NCI-H524 treated with DMSO at 0.1 percent for 48 hours (cell line): ENCODE measurements at regions not wholly inside any gene's neighbourhood (a gene's known extent, or its start where the extent isn't known, plus 50 kb on each side); places are given as distances from the start of the nearest gene placed in this dataset.

ENCODE experiments used
- DNase-seq: peaks from one replicate; lab custom pipeline; 2025; lab: John Stamatoyannopoulos, UW

DNA sequence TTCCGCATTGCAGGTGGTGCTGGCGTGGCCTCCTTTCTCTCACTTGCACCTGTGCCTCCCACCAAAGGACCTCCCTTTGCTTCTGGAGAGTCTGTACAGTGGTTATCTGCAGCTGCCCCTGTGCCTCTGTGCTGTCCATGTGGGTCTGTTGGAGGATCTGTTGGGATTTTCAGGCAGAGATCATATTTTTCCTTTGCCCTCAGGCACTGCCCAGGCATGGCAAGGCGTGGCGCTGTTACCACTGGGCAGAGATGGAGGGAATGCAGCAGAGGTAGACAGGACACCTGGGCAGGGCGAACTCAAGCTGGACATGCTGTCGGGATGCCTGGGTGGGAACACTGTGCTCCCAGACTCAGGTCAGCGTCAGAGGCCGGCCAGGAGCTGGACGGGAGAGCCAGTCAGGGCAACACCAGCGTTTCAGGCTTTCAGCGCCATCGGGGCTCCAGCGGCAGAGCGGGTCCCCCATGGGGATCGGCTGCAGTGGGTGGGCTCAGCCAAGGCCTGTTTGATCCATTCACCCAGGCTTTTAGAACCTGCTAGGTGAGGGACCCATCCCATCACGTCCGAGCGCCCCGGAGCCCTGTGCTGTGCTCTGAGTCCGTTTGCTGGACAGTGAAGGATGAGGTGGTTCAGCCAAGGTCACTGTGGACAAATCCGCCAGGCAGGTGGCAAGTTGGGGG lies 718.9 kb downstream of the BRD1 start:
- no peak for DNase-seq

DNA sequence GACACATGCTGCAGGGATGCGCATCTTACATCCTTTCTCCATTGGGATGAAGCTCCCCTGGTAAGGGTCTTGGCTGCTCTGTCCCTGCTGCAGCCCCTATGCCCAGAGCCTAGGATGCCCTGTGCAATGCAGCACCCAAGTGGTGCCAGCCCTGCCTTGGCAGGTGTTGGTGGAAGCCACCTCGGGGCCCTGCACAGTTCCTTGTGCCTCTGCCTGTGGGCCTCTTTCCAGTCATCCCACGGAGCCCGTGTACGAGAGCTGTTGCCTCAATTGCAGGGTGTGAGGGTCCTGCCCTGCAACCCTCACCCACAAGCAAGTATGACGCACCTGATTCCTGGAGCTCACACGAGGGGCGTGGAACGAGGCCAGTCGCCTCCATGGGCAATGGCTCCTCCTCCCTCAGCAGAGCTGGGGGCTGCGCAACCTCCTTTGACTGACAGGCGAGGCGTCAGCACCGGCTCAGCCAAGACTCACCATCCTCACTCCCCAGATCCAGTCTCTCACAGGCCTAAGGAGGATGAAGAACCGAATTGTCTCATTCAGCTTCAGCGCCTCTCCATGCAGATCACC lies 719.6 kb downstream of the BRD1 start:
- DNase-seq: no peak

DNA sequence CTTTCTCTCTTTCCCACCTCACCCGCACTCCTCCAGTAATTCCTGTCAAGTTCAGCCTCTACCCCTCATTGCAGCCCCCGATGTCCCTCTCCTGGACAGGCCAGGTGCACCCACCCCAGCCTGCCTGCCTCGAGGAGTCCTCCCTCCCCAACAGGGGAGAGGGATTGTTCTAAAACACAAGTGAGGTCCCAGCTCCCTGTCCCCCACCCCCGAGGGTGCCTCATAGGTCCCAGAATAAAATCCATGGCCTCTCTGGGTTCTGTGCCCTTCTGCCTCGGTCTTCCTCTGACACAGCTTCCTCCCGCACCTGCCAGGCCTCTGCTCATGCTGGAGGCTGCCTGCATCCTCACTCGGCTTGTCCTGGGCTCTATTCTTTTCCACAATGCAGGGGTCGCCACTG lies 720.1 kb downstream of the BRD1 start:
- DNase-seq: no peak

DNA sequence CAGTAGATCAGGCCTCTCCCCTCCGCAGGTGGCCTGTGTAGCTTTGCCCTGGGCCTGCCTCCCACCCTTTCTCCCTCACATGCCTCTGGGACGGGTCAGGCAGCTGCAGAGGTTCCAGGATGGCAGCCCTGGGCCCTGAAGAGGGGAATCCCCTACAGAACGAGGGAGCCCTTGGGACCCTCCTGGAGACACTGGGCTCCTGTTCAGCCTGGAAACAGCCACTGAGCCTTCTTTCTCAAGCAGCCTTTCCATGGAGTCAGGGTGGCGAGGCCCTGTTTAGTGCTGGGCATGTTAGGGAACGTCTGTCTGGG lies 720.9 kb downstream of the BRD1 start:
- no peak for DNase-seq

DNA sequence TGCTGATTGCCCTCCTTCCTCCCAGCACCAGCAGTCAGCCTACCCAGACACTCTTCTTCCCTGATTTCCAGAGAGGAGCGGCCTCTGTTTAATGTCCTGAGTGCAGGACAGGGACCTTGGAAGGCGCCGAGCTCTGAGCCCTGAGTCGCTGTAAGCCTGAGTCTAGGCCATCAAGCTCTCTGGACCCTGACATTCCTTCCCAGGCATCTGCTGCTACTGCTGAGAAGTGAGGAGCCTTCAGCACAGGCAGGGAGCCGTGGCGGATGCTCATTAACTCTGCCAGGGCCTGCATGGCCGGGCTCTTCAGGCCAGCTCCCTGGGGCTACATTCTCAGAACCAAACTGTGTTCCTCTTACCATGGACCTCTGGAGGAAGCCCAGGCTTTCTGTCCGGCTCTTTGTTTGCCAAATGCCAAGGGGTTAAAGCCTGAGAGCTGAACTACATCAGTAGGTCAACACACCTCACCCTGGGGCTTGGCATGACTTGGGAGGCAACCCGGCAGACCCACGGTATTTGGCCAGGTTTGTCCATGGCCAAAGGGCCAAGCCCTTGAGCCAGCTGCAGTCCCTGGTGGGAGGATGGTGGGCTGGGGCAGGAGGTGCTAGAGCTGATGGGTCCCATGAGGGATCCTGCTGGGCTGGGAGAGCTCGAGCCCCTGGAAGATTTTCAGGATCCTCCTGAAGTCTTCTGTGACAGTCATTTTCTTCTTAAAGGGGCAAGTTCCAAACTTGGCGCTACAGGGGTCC lies 721.4 kb downstream of the BRD1 start:
- no peak for DNase-seq

DNA sequence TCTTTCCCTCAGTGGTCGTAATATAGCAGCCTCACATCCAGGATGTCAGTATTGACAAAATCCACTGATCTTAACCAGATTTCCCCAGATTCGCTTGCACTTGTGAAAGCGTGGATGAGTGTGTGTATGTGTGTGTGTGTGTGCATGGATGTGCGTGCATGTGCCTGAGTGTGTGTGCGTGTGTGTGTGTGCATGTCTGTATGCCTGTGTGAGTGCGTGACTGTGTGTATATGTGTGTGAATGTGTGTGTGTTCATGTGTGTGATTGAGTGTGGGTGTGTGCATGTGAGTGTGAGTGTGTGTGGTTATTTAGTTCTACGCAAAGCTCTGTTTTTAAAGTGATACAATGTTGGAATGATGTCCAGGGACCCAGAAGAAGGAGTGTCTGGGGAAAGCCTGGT lies 723.2 kb downstream of the BRD1 start:
- DNase-seq: no peak

DNA sequence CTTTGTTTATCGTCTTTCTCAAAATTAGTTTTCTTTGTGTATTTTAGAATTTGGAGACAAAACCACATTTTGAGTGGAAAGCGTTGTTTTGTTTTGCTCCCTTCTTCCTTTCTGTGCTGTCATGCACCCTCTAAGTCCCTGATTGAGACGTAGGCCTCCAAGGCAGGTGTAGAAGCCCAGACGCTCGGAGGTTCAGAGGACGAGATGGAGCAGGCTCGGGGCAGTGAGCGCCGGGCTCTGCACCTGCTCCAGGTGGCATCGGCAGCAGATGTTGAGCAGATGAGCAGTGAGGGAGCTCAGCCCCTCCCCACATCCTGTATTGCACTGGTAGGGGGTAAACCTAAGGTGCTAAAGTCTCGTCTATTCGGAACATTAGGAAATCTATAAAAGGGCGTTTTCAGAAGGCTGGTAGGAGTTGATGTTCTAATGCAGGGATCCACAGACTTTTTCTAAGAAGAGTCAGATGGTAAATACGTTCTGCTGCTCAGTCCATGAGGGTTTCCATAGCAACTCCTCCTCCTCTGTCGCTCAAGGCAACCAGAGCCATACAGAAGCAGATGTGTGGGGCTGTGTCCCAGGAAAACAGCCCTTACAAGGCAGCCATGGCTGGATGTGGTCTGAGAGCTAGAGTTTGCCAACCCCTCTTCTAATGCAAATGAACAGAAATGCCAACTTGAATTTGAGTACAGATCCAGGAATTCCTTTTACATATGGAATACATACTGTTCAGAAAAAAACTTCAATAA lies 724.2 kb downstream of the BRD1 start:
- DNase-seq: peak; percentile 17

DNA sequence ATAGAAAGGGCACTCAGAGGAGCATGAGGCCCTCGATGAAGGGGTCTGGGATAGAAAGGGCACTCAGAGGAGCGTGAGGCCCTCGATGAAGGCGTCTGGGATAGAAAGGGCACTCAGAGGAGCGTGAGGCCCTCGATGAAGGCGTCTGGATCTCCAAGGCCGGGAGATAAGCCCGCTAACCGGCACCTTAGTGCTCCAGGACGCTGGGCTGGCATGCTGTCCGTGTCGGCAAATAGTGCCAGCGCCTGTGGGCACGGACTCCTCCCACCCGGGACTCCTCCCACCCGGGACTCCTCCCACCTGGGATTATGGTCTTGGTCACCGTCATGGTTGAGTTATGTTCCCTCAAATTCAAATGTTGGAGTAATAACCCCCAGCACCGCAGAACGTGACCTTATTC lies 725.3 kb downstream of the BRD1 start:
- no peak for DNase-seq

DNA sequence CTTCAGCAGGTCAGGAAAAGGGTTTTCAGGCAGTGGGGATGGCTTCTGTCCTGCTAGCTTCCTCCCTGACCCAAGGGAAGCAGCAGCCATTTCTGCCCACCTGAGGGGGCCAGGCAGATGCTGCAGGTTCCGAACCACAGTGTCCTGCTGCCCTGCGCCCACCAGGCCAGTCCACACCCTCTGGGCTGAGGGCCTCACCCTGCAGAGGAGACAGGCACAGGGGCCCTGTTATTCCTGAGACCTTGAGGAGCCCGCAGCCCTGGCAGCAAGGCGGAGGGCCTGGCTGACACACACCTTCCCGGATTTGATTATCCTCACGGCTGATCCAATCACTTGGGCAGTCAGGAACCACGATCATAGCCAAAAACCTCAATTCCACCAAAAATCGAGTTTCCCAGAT lies 725.8 kb downstream of the BRD1 start:
- DNase-seq: no peak

DNA sequence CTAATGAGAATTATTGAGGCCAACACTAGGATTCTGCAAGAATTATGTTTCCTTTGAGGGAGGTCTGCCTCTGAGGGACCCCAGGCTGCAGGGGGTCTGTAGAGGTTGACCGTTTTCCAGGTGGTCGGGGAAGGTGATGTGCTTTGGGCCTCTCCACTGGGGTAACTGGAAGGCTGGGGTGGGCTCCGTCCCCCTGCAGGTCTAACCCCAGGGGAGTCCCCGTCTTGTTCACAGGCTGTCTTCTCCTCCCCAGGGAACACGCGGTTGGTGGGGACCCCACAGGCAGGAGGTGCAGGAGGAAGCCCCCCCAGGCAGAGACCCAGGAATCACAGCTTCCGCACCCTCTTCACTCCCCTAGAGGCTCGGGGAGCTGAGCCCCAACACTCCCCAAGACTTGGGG lies 726.4 kb downstream of the BRD1 start:
- no peak for DNase-seq

DNA sequence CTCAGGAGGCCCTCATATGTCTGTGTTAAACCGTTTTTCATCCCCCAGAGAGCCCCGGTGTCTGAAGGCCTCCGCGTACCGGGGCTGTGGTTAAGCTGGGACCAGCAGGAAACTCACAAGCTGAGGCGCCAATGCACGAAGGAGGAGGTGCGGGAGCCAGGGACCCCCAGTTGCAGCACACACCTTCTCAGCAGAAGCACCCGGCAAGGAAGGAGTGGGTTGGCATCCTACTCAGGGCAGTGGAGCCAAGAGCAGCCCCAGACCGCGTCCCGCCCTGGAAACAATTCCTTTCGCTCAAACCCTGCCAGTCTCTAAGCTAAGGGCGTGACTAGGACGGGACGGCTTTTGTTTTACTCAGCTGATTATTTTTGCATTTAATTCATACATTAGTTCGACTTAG lies 726.9 kb downstream of the BRD1 start:
- DNase-seq: no peak

DNA sequence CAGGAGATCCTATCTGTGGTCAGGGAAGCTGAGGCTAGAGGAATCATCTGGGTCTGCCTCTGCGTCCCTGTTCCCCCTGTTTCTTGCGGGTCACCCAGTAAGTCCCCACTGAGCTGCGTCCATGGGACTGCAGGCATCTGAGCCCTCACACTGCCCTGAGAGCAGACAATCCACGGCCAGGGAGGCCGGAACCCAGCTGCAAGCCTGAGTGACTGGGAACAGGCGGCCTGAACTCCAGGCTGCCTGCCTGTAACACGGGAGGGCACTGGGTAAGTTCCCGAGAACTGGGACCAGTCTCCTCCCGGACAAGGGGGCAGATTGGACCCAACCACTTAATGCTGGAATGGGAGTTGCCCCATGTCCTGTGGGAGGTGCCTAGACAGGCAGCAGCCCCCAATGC lies 727.4 kb downstream of the BRD1 start:
- no peak for DNase-seq

DNA sequence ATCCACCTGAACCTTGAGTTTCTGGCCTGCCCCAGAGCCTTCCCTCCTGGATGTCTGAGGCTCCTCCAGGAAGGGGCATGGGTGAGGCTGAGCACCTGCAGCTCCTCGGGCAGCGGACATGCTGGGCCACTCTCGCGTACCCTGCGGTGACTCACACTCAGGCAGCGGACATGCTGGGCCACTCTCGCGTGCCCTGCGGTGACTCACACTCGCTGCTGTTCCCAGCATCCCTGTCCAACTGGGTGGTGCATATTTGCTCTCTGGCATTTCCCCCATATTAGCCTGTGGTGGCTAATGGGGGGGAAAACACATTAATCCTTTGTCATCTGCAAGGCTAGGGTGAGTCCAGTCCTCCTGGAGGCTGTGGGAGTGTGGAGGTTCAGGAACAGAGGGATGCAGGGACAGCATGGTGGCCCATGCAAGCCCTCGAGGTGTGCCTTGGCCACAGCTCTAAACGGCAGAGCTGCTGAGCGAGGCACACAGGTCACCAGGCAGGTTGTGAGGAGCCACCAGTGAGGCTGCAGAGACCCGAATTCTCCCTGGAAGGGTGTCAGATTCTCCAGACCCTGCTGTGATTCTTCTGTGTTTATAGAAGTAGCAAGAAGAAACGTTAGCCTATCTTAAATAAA lies 728.1 kb downstream of the BRD1 start:
- DNase-seq: no peak

DNA sequence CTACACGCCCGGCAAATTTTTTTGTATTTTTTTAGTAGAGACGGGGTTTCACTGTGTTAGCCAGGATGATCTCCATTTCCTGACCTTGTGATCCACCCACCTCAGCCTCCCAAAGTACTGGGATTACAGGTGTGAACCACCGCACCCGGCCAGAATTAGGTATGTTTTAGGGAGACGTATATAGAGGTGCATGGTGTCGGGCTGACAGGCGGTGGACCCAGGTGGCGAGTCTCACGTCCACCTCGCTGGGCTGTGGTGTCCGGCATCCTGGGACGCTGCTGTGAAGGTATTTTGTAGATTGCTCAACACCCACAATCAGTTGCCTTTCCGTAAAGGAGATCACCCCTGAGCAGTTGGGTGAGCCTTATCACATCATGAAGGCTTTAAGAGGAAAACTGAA lies 728.6 kb downstream of the BRD1 start:
- DNase-seq: no peak

DNA sequence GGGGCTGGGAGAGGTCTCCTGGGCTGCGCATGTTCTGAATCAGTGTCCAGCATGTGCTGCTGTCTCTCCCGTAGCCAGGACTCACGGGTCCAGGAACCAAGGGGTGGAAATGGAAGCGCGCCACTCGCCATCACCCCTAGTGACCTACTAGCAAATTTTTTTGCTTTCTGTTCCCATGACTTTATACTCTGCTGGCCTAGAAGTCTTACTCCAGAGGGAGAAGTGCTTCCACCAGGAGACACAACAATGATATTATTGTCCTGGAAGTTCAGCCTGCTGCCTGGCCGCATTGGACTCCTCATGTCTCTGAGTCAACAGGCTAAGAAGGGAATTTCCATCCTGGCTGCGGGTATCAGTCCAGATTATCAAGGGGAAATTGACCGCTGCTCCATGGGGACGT lies 729.7 kb downstream of the BRD1 start:
- DNase-seq: no peak

DNA sequence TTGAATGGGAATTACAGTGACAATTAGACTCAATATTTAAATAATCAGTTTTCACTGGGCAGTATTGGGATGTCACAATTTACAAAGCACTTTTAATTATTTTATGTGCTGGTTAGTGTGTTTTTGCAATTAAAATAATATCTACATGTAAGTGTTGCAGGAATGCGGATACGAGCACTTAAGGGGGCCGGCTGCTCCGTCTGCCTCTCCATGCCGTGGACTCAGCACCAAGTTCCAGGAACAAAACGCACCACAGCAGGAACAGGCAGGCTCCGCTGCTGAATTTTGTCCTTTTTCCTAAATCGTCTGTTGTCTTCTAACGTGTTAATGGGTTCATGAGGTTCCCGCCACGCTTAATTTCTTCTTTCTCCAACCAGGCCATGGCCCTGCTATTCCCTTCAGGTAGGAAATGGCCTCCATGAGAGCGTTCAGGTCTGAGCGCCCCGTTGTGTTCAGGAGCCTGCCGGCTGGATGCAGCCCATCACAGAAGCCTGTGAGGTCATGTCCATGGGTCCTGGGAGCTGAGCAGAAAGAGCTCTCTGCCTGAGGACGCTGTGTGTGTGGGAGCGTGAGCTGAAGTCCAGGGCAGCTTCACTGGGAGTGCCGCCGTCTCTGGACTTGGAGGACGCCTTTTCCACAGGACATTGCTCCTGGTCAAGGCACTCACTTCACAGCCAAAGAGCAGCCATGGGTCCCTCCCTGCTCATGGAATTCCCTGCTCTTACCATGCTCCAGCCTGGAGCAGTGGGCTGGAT lies 730.3 kb downstream of the BRD1 start:
- no peak for DNase-seq

DNA sequence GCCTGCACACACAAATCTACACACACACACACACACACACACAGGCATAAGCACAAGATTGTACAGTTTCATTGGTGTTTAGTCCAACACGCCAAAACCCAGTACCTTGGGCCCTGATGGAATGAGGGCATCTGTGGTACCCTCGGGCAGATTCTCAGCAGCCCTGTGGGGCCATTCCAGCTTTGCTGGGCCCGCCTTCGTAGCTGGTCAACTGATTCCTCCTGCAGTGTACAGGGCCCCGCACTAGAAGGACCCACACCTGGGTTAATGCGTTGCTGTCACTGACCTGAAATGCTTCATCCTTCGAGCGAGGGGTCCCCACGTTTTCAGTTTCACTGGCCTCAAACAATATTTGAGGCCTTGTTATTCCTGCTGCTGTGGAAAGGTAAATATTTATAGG lies 731.2 kb downstream of the BRD1 start:
- DNase-seq: no peak

DNA sequence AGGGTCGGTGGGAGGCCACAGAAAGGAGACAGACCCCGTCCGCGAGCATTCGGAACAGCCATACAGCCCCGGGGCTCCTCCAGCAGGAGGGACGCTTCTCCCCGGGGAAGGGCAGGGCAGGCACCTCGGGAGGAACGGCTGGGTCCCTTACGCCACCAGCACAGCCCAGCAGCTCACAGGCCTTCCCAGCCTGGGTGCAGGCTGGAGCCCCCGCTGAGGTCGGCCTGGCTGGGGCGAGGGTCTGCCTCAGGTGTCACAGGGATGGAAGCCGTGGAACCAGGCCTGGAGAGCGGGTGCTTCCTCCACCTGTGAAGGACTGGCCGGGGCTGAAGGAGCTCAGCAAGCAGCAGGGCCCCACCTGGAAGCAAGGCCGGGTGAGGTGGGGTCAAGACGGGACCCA lies 732.3 kb downstream of the BRD1 start:
- no peak for DNase-seq

DNA sequence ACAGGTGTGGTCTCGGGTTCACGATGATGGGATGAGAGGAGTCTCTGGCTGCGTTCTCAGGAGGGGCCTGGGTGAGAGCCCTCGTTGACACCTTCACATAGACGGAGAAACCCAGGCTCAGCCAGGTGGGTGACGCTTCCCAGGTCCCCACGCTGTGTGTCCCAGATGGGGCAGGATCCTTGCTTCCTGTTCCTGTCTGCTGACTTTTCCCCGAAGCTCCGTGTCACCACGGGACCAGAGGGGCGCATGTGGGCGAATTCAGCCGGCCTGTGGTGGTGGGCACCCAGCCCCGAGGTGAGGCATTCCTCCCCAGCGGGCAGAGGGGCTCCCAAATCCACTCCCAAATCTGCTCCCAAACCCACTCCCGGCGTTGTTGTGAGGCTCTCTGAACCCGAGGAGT lies 732.8 kb downstream of the BRD1 start:
- DNase-seq: no peak

DNA sequence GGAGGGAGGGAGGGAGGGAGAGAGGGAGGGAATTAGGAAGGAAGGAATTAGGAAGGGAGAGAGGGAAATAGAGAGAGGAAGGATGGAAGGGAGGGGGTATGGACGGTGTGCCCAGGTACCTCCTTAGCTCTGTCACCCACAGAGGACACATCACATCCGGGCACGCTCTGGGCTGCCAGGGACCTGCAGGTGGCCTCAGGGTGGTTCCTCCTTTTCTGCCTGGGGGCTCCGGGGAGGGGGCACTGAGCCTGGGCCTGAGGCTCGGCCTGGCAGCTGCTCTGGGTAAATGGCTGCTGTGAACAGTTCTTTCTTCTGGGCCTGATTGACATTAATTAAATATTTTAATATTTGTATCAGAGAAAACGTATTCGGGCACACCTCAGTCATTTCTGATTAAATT lies 733.5 kb downstream of the BRD1 start:
- DNase-seq: no peak

DNA sequence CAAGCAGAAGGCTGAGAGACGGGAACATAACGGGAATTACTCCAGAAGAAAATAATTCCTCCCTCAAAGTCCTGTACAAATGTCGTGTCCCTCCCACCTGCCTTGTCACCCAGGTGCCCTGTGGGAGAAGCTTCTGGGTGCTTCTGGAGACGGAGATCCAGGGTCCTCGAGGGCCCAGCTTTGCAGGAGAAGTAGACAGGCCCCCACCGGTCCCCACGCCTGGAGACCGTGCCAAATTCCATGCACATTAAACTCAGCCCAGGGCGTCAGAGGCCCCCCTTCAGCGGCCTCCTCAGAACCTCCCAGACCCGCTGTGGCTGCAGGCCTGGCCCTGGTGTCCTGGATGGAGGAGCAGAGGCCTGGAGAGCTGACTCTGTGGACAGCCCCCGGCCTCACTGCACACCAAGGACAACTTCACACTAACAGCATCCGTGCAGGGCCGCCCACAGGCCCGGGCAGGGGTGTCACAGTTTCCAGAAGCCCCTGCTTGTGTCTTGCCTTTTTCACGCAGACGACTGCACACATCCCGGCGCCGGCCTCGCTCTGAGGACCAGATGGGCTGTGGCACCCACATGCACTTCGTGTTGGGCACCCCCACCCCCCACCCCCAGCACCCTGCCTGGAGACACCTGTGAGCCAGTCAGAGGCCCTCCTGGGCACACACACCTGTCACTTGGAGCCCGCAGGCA lies 734.3 kb downstream of the BRD1 start:
- DNase-seq: no peak
